K562 (cell line): ENCODE measurements at regions not wholly inside any gene's neighbourhood (a gene's known extent, or its start where the extent isn't known, plus 50 kb on each side); places are given as distances from the start of the nearest gene placed in this dataset.

Experiments
- ATAC-seq: fragments of 200-7000 bp; cut with Tn5 transposase; 3 replicates; pipeline ENCODE4 v1.9.1; 2020; ENCODE audit warnings: moderate library complexity
- BruUV-seq: library from RNA; stranded (reverse); fragments of 400-500 nt; replicated peaks from 2 replicates; lab custom pipeline; 2021; lab: Mats Ljungman, UMichigan
- CTCF ChIA-PET: fragments of 300-600 bp; formaldehyde crosslinking; extraction: SDS; loops from one replicate; lab custom pipeline; 2021; ENCODE audit warnings: low intra/inter-chr PET ratio; lab: Yijun Ruan, JAX
- POLR2A ChIA-PET: fragments of 300-600, 350-650 bp; sonication (Branson Sonifier 250); formaldehyde crosslinking; extraction: SDS; loops from one replicate; lab custom pipeline; 2021; ENCODE audit warnings: antibody characterized with exemption, inconsistent platforms; lab: Yijun Ruan, JAX
- DNase-seq, 4 experiments: peaks; one replicate each; pipeline versions ENCODE4 v3.0.0 to v3.0.0-alpha.2; 2011 to 2018; ENCODE audit warnings: low spot score in 3 of 4, mixed read lengths in 3 of 4; ENCODE audit errors: extremely low read depth in 1 of 4
- FAIRE-seq: peaks from 2 replicates; lab custom pipeline; 2011; peaks lifted over from hg19 to GRCh38; lab: Jason Lieb, UNC
- H2AFZ ChIP-seq: 2 replicates; pipeline ENCODE4 v1.6.0; 2011; ENCODE audit warnings: low read depth, low read length, control low read depth, inconsistent platforms
- H3K27ac ChIP-seq: fragments of 200-600 bp; 3 replicates; pipeline ENCODE4 v1.8.0; 2011; ENCODE audit warnings: low read depth, mild to moderate bottlenecking, control low read depth, inconsistent platforms, low read length, moderate library complexity, mixed read lengths; ENCODE audit errors: extremely low read depth
- H3K27me3 ChIP-seq, 2 experiments: fragments of 300-600 bp in 1 of 2; 2 replicates in 1 of 2; 3 replicates in 1 of 2; pipeline versions ENCODE4 v1.6.0 to v1.8.0; 2011; ENCODE audit warnings: inconsistent platforms in 2 of 2, low read length in 2 of 2, mild to moderate bottlenecking in 1 of 2, mixed read lengths in 1 of 2, moderate library complexity in 1 of 2; ENCODE audit not compliant: control insufficient read depth in 2 of 2, insufficient read depth in 2 of 2
- H3K36me3 ChIP-seq: fragments of 300-600 bp; 3 replicates; pipeline ENCODE4 v1.8.0; 2011; ENCODE audit warnings: mild to moderate bottlenecking, low read length, inconsistent platforms; ENCODE audit not compliant: control insufficient read depth, insufficient read depth
- H3K4me1 ChIP-seq, 2 experiments: fragments of 200-600 bp in 1 of 2; replicated peaks in 1 of 2; 2 replicates in 1 of 2; 3 replicates in 1 of 2; pipeline versions ENCODE4 v1.5.1 to v1.8.0; 2011; ENCODE audit warnings: inconsistent platforms in 2 of 2, low read length in 2 of 2, mild to moderate bottlenecking in 1 of 2, mixed read lengths in 1 of 2, moderate library complexity in 1 of 2; ENCODE audit not compliant: control insufficient read depth in 2 of 2, insufficient read depth in 2 of 2
- H3K4me2 ChIP-seq: 2 replicates; pipeline ENCODE4 v1.6.1; 2011; ENCODE audit warnings: low read length, control low read depth, inconsistent platforms, mixed read lengths; ENCODE audit not compliant: insufficient read depth
- H3K4me3 ChIP-seq: fragments of 200-600 bp; sonication (generic), shearing (Covaris generic); 2 replicates; pipeline ENCODE4 v1.5.1; 2016; ENCODE audit warnings: control low read depth, inconsistent platforms
- H3K79me2 ChIP-seq: fragments of 200-600 bp; 3 replicates; pipeline ENCODE4 v1.8.0; 2011; ENCODE audit warnings: low read length, inconsistent platforms; ENCODE audit not compliant: control insufficient read depth, insufficient read depth
- H3K9ac ChIP-seq, 2 experiments: 2 replicates each; pipeline versions ENCODE4 v1.6.0 to v1.6.1; 2011; ENCODE audit warnings: low read depth in 2 of 2, low read length in 2 of 2, control low read depth in 1 of 2, inconsistent platforms in 1 of 2, mild to moderate bottlenecking in 1 of 2, mixed read lengths in 1 of 2; ENCODE audit not compliant: insufficient read depth in 1 of 2
- H3K9me1 ChIP-seq: one replicate; pipeline ENCODE4 v1.6.0; 2011; ENCODE audit warnings: inconsistent platforms, mild to moderate bottlenecking, low read length, moderate library complexity; ENCODE audit not compliant: control insufficient read depth, insufficient read depth
- H3K9me3 ChIP-seq: replicated peaks from 2 replicates; pipeline ENCODE4 v1.5.1; 2011; ENCODE audit warnings: low read depth, low read length, inconsistent platforms; ENCODE audit not compliant: control insufficient read depth, insufficient read depth
- H4K20me1 ChIP-seq: replicated peaks from 2 replicates; pipeline ENCODE4 v1.6.1; 2011; ENCODE audit warnings: low read length, inconsistent platforms, mixed read lengths; ENCODE audit not compliant: control insufficient read depth, insufficient read depth
- EP400 ChIP-seq: fragments of 450-650 bp; IDR thresholded peaks from 2 replicates; pipeline ENCODE4 v1.6.1; 2017; ENCODE audit warnings: antibody characterized with exemption, mild to moderate bottlenecking, moderate library complexity
- FOXJ2 ChIP-seq: fragments of 200-800 bp; sonication (Bioruptor generic); IDR thresholded peaks from 2 replicates; pipeline ENCODE4 v1.6.1; 2016; ENCODE audit warnings: missing genetic modification characterization, missing compliant biosample characterization
- KLF16 ChIP-seq: IDR thresholded peaks from 2 replicates; pipeline ENCODE4 v1.6.1; 2016; ENCODE audit warnings: antibody characterized with exemption
- MAZ ChIP-seq, 2 experiments: fragments of 450-650 bp in 1 of 2; sonication (generic) in 1 of 2; formaldehyde crosslinking; IDR thresholded peaks in 1 of 2; conservative IDR thresholded peaks in 1 of 2; 2 replicates each; pipeline versions ENCODE4 v1.4.0 to v1.5.0; 2020; ENCODE audit warnings: mild to moderate bottlenecking in 1 of 2, missing genetic modification reagents in 1 of 2
- NFXL1 ChIP-seq: fragments of 450-650 bp; formaldehyde crosslinking; IDR thresholded peaks from 2 replicates; pipeline ENCODE4 v1.4.0; 2021; ENCODE audit warnings: mild to moderate bottlenecking
- SLC30A9 ChIP-seq: fragments of 250-450 bp; sonication (Bioruptor Pico); IDR thresholded peaks from 2 replicates; pipeline ENCODE4 v1.8.0; 2022; ENCODE audit warnings: mild to moderate bottlenecking, moderate library complexity
- VEZF1 ChIP-seq: fragments of 200-800 bp; sonication (Bioruptor generic); IDR thresholded peaks from 2 replicates; pipeline ENCODE4 v1.6.1; 2017; ENCODE audit warnings: missing genetic modification characterization, missing compliant biosample characterization
- YBX1 ChIP-seq: fragments of 450-650 bp; IDR thresholded peaks from 2 replicates; pipeline ENCODE4 v1.7.1; 2016; ENCODE audit warnings: mild to moderate bottlenecking
- ZNF263 ChIP-seq: sonication (generic); formaldehyde crosslinking; IDR thresholded peaks from 2 replicates; pipeline ENCODE4 v1.8.0; 2022; ENCODE audit warnings: mild to moderate bottlenecking, missing genetic modification reagents, borderline replicate concordance
- WGBS: fragments of 100-300 bp; shearing (Covaris generic); methylation state at CpG from one replicate; pipeline ENCODE4 v1.1.6; 2016; ENCODE audit warnings: low coverage, mixed read lengths; ENCODE audit not compliant: insufficient coverage; ENCODE audit errors: missing lambda C conversion rate; 5-methylcytosine and 5-hydroxymethylcytosine counted together
- in situ Hi-C: fragments of 300-500 bp; cut with MboI; formaldehyde crosslinking; loops from 4 replicates; pipeline ENCODE4 v1.15.0; 2018; ENCODE audit warnings: inconsistent platforms, mixed read lengths
- intact Hi-C: fragments of 100-400 bp; cut with micrococcal nuclease; formaldehyde crosslinking; loops from 2 replicates; pipeline ENCODE4 v1.14.2; 2022

GRCh38 chr5:54909911-54910870, 75.2 kb downstream of the ESM1 start:
- intact Hi-C loops, result no loop called here
- H3K9me1 ChIP-seq, result no peaks in the 10 kb centered on the region
- no peaks in the 10 kb centered on the region for H3K4me1 ChIP-seq
- no peak overlapping the region for H3K27ac ChIP-seq
- H3K9me3 ChIP-seq, result no peaks in the 10 kb centered on the region; the same call in 1 of the 2 replicates
- peaks cover 3% of the 10 kb centered on the region; the same call in 1 of the 2 replicates for H4K20me1 ChIP-seq
- H3K4me2 ChIP-seq, result no peak overlapping the region
- no peak overlapping the region for H3K9ac ChIP-seq
- POLR2A ChIA-PET, result no interaction called here
- CTCF ChIA-PET, result no interaction called here
- no peak overlapping the region for H3K4me3 ChIP-seq
- H2AFZ ChIP-seq, result no peak overlapping the region
- no peak for ATAC-seq
- DNase-seq, result no peak
- TF ChIP-seq FOXJ2 (no peak), KLF16 (no peak), NFXL1 (CRISPR knock-in tag) (no peak), EP400 (no peak), YBX1 (no peak), SLC30A9 (CRISPR knock-in tag) (no peak), VEZF1 (CRISPR knock-in tag) (no peak), ZNF263 (CRISPR knock-in tag) (no peak), MAZ (CRISPR knock-in tag; conservative IDR thresholded peaks at IDR 0.05 in 1 of 2, IDR thresholded peaks at IDR 0.05 in 1 of 2) (no peak)
- TF ChIP-seq, all 486 proteins: peak for 0
- Histone ChIP-seq H3K27me3 (no peaks in the 10 kb centered on the region), H3K79me2 (no peaks in the 10 kb centered on the region), H3K36me3 (no peaks in the 10 kb centered on the region)
- BruUV-seq, result no TSS peak
- WGBS, result 0% methylated on average over 4 of the region's 4 CpGs
- in situ Hi-C loops, result loop anchor here (10.0 kb wide), 1 partner anchor 245 kb away; no protein-coding TSS in a partner anchor
- FAIRE-seq, result no peak
